ENCODE measurements at regions not wholly inside any gene's neighbourhood (a gene's known extent, or its start where the extent isn't known, plus 50 kb on each side); places are given as distances from the start of the nearest gene placed in this dataset.

- H3K4me3 ChIP-seq (ENCODE audit: control insufficient read depth, low read depth, low read length): no peak overlapping the region
- no peak for DNase-seq (ENCODE audit: low read depth)
- no peak for TF ChIP-seq CTCF (conservative IDR thresholded peaks at IDR 0.05; ENCODE audit: control insufficient read depth, insufficient read depth, low read depth, low read length)
Measured at GRCh38 chr7:49692516-49692915, 80.9 kb upstream of the VWC2 start.

DNA sequence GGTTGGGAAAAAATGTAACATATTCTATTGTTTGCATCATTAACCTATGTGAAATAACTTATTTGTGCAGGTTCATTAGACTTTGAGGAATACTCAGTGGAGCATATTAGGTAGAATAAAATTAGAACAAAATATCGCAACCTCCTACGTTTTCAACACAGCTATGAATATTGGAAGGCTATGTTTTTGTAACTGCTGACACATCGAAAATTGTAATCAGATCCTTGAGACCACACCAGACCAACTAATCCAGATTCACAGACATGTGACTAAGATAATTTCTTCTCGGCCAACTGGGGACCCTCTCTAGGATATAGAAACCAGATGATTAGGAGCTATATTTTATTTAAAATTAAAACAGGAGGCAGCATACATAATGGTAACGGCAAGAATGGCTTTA lies 77.5 kb upstream of the VWC2 start:
- TF ChIP-seq CTCF (conservative IDR thresholded peaks at IDR 0.05; ENCODE audit: control insufficient read depth, insufficient read depth, low read depth, low read length): no peak
- no peak overlapping the region for H3K4me3 ChIP-seq (ENCODE audit: control insufficient read depth, low read depth, low read length)
- no peak for DNase-seq (ENCODE audit: low read depth)

DNA sequence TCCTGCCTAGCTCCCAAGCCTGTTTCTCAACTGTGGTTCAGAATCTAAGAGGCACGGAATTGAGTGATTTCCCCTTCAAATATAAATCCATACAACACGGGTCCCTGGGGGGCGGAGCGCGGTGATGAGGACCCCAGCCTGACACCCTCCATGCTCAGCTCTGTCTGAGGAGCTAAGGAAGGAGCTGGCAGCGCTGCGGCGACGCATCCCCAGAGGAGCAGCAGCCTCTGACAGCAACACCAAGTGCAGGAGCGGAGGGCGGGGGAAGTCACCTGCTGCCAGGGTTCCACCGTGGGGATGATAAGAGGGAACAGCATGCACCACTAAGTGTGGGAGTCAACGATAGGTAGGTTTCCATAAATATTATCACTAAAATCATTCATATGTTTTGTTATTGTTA lies 72.6 kb upstream of the VWC2 start:
- TF ChIP-seq CTCF (conservative IDR thresholded peaks at IDR 0.05; ENCODE audit: control insufficient read depth, insufficient read depth, low read depth, low read length): no peak
- H3K4me3 ChIP-seq (ENCODE audit: control insufficient read depth, low read depth, low read length): no peak overlapping the region

DNA sequence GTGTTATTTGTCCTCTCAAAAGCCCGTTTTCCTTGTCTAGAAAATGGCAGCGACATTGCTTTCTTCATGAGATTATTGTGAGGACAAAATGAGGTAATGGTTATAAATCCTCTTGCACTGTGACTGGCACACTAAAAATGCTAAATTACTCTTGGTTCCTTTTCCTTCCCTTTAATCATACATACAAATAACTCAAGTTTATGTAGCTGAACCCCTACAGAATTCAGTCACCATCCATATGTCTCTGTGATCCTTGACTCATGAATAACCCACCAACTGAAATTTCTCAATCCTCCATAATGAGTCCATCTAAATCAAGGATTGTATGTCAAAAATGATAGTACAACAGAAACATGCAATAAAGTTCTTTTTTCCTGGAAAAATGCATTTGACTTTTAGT lies 71.3 kb upstream of the VWC2 start:
- TF ChIP-seq CTCF (conservative IDR thresholded peaks at IDR 0.05; ENCODE audit: control insufficient read depth, insufficient read depth, low read depth, low read length): no peak
- no peak overlapping the region for H3K4me3 ChIP-seq (ENCODE audit: control insufficient read depth, low read depth, low read length)
- DNase-seq (ENCODE audit: low read depth): no peak

More for the DNA sequence above, 72.6 kb upstream of the VWC2 start:
- DNase-seq (ENCODE audit: low read depth): no peak

GRCh38 chr7:49703337-49703736 lies 70.1 kb upstream of the VWC2 start:
- no peak for DNase-seq (ENCODE audit: low read depth)

DNA sequence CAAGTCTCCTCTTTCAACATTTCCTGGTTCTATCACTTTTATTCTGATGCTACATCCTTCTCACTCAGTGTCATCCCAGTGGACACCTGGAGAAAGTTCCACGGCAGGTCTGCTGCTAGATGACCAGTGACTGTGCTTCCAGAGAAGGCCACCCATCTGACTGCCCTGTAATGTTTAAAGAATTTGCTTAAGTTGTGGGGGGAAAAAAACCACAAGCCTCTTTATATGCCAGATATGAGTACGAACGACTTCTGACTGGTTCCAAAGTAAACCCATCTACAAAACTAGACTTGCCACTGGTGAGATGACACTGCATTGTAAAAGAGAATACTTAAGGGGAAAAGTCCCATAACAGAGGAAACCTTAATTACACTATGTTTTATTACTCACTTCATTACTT lies 69.6 kb upstream of the VWC2 start:
- no peak for DNase-seq (ENCODE audit: low read depth)
- H3K4me3 ChIP-seq (ENCODE audit: control insufficient read depth, low read depth, low read length): no peak overlapping the region
- no peak for TF ChIP-seq CTCF (conservative IDR thresholded peaks at IDR 0.05; ENCODE audit: control insufficient read depth, insufficient read depth, low read depth, low read length)

More at GRCh38 chr7:49703337-49703736, 70.1 kb upstream of the VWC2 start:
- no peak overlapping the region for H3K4me3 ChIP-seq (ENCODE audit: control insufficient read depth, low read depth, low read length)
- TF ChIP-seq CTCF (conservative IDR thresholded peaks at IDR 0.05; ENCODE audit: control insufficient read depth, insufficient read depth, low read depth, low read length): no peak

GRCh38 chr7:49706106-49706505 lies 67.3 kb upstream of the VWC2 start:
- no peak for DNase-seq (ENCODE audit: low read depth)
- no peak overlapping the region for H3K4me3 ChIP-seq (ENCODE audit: control insufficient read depth, low read depth, low read length)
- no peak for TF ChIP-seq CTCF (conservative IDR thresholded peaks at IDR 0.05; ENCODE audit: control insufficient read depth, insufficient read depth, low read depth, low read length)

Measured in fibroblast of mammary gland (primary cell).